Duodenal mucosa (tissue), 2 donors: ENCODE measurements at regions not wholly inside any gene's neighbourhood (a gene's known extent, or its start where the extent isn't known, plus 50 kb on each side); places are given as distances from the start of the nearest gene placed in this dataset.

Experiments
- H3K27ac ChIP-seq: one replicate; pipeline ENCODE4 v1.7.0; 2013; ENCODE audit warnings: low read depth, low read length
- H3K27me3 ChIP-seq, 2 donors: one replicate each; pipeline ENCODE4 v1.7.0; 2013; ENCODE audit warnings: low read length in 2 of 2, control low read depth in 1 of 2; ENCODE audit not compliant: insufficient read depth in 2 of 2, control insufficient read depth in 1 of 2
- H3K36me3 ChIP-seq, 2 donors: one replicate each; pipeline ENCODE4 v1.7.0; 2013; ENCODE audit warnings: low read length in 2 of 2, control low read depth in 1 of 2; ENCODE audit not compliant: insufficient read depth in 2 of 2, control insufficient read depth in 1 of 2
- H3K4me1 ChIP-seq, 2 donors: one replicate each; pipeline ENCODE4 v1.7.0; 2013; ENCODE audit warnings: low read length in 2 of 2, control low read depth in 1 of 2; ENCODE audit not compliant: insufficient read depth in 2 of 2, control insufficient read depth in 1 of 2
- H3K4me3 ChIP-seq, 2 donors: one replicate each; pipeline ENCODE4 v1.7.0; 2013; ENCODE audit warnings: low read length in 2 of 2, low read depth in 1 of 2
- H3K9ac ChIP-seq, 2 donors: one replicate each; pipeline ENCODE4 v1.7.0; 2013; ENCODE audit warnings: low read length in 2 of 2, low read depth in 1 of 2
- H3K9me3 ChIP-seq, 2 donors: one replicate each; pipeline ENCODE4 v1.7.0; 2013; ENCODE audit warnings: low read length in 2 of 2, control low read depth in 1 of 2; ENCODE audit not compliant: control insufficient read depth in 1 of 2

DNA sequence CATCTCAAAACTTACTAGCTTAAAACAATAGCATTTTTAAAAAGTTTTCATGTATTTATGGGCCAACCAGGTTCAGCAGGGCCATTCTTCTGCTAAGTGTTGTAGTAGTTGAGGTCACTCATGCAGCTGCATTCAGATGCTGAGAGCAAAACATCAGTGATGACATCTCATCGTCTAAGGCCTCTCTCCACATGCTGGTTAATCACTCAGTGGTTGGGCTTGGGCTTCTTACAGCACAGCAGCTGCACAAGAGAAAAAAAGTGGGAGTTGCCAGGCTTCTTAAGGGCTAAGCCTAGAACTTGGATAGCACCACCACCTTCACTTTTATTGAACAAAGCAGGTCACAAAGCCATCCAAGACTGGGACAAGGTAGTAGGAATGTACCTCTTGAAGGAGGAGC lies 190.3 kb downstream of the IRS1 start:
- no peaks in the 10 kb centered on the region for H3K9me3 ChIP-seq
- no peak overlapping the region for H3K9ac ChIP-seq
- H3K4me3 ChIP-seq = no peak overlapping the region
- no peaks in the 10 kb centered on the region for H3K4me1 ChIP-seq
- no peaks in the 10 kb centered on the region for H3K27me3 ChIP-seq
- no peak overlapping the region for H3K27ac ChIP-seq
- H3K36me3 ChIP-seq = no peaks in the 10 kb centered on the region

DNA sequence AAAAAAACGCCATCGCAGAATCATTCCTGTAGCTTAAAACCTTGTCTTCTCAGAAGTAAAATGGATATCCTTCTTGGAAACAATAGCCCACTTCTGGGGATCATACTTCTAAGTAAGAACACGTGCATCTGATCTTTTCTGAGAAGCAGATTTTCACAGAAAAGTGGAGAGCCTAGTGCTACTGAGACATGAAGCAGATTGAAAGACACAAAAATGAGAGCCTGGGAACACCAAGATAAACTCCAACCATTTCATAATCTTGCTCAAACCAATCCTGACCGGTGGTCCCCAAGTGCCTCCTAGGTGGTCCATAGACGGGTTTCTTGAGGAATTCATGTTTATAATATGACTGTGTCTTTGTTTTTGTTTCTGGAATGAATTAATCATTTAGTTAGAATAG lies 191.2 kb downstream of the IRS1 start:
- Histone ChIP-seq H3K4me1 (no peaks in the 10 kb centered on the region), H3K9ac (no peak overlapping the region), H3K4me3 (no peak overlapping the region), H3K27me3 (no peaks in the 10 kb centered on the region), H3K9me3 (no peaks in the 10 kb centered on the region), H3K27ac (no peak overlapping the region), H3K36me3 (no peaks in the 10 kb centered on the region)

DNA sequence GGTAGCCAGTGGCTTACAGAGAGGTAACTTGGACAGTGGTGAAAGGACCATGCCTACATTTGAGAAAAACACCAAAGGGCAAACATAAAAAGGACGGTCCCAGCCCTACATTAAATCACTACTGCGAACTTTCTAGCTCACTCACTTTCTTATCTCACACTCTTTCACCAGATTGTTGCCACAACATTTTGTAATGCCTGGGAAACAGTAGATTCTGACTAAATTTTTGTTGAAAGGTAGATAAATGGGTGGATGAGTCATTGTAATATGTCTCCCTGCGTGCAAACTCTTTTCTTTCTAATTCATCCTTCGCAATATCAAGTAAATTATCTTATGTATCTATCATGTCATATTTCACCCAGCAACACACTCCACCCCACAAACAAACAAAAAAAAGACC lies 192.2 kb downstream of the IRS1 start:
- Histone ChIP-seq H3K9ac (no peak overlapping the region), H3K27ac (no peak overlapping the region), H3K9me3 (no peaks in the 10 kb centered on the region), H3K4me3 (no peak overlapping the region), H3K4me1 (no peaks in the 10 kb centered on the region), H3K36me3 (no peaks in the 10 kb centered on the region), H3K27me3 (no peaks in the 10 kb centered on the region)

DNA sequence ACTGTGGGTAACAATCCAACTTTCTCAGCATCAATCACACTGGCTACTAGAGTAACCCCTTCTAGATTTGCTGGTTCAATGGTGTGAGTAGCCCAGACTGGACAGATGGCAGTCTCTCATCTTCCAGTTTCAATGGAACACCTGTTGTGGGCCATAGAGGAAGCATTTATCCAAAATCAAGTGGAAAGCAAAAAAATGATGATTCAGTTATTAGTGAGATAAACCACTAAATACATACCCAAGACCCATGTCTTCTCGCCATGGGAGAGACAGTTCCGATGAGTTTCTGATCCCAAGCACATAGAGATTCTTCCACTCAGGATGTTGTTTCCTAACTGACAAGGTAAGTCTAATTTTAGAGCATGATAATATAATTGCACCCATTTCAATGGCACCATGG lies 194.0 kb downstream of the IRS1 start:
- no peaks in the 10 kb centered on the region for H3K9me3 ChIP-seq
- no peak overlapping the region for H3K4me3 ChIP-seq
- H3K27ac ChIP-seq = no peak overlapping the region
- H3K27me3 ChIP-seq = no peaks in the 10 kb centered on the region
- H3K4me1 ChIP-seq = no peaks in the 10 kb centered on the region
- no peaks in the 10 kb centered on the region for H3K36me3 ChIP-seq
- H3K9ac ChIP-seq = no peak overlapping the region

DNA sequence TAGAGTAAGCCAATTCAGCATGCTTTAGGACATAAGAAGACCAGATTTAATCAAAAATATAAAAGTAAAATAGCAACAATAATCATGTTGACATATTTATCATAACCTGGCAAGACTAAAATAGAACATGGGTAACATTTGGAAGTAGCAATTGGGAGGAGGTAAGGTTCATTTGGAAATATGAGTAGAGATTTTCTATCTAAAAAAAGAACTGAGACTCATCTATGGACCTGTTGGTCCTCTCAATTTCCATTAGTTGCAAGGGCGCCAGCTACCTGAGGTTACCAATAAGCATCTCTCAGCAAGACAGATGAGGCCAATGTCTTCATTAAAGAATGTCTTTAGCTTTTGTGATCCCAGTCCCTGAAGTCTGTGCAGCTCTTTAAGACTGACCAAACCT lies 196.0 kb downstream of the IRS1 start:
- Histone ChIP-seq H3K9me3 (no peaks in the 10 kb centered on the region), H3K9ac (no peak overlapping the region), H3K27me3 (no peaks in the 10 kb centered on the region), H3K4me1 (no peaks in the 10 kb centered on the region), H3K4me3 (no peak overlapping the region), H3K36me3 (no peaks in the 10 kb centered on the region), H3K27ac (no peak overlapping the region)

DNA sequence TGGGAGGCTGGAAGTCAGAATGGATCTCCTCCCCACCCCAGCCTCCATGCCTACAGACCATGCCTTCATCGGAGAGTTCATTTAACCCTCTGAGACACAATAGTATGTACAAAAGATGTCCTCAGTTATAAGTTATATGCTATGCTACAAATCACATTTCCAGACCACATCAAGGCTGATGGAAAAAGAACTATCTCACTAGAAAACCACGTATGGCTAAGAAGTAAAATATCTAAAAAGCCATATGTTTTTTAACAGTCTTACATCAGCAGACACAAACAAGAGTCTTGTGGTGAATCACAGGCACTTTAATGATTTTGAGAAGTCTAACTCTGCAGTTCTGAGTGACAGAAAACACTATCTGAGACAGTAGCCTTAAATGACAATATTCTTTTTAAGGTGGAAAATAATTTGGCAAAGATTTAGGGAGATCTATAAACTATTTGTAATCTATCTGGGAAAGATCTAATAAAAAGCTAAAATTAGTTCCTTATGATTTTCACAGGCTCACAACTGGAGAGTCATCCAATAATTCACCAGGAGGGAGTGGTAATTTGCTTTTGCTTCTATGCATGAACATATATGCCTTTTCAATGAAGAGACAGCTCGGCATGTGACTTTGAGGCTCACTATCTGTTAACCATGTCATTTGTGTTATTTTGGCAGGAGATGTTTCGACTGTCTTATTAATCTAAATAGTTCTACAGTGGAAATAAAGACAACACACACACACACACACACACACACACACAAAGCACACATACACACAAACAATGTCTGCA lies 197.5 kb downstream of the IRS1 start:
- Histone ChIP-seq H3K27ac (no peak overlapping the region), H3K9me3 (no peaks in the 10 kb centered on the region), H3K4me3 (no peak overlapping the region), H3K36me3 (no peaks in the 10 kb centered on the region), H3K4me1 (no peaks in the 10 kb centered on the region), H3K9ac (no peak overlapping the region), H3K27me3 (no peaks in the 10 kb centered on the region)

DNA sequence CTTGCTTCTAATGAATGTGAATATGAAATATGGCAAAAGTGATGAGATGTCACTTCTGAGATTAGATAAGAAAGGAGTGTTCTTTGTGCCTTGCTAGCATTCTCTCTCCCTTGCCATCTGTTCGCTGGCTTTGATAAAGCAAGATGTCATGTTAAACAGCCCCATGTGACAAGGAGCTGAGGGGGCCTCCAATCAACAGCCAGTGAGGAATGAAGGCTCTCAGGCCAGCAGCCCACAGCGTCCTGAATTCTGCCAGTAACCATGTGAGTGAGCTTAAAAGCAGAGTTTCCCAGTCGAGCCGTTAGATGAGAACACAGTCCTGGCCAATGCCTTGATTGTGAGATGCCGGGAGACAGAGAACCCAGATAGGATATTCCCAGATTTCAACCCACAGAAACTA lies 198.8 kb downstream of the IRS1 start:
- Histone ChIP-seq H3K9me3 (no peaks in the 10 kb centered on the region), H3K4me3 (no peak overlapping the region), H3K4me1 (no peaks in the 10 kb centered on the region), H3K9ac (no peak overlapping the region), H3K27me3 (no peaks in the 10 kb centered on the region), H3K36me3 (no peaks in the 10 kb centered on the region), H3K27ac (no peak overlapping the region)

DNA sequence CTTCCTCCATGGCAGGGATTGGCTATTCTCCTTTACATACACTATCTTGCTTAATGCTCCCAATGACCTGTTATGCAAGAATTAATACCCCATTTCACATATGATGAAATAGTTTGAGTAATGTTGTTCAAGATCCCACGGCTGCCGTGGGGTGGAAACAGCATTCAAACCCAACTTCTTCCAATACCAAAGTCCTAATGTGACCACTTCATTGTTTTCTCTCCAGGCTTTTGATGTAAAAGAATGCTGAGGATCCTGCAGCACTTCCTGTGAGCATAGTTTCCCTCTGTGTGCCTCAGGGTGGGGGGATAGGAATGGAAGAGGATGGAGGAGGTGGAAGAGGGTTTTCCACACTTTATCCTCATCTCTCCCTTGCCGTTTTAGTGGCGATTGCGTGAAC lies 199.4 kb downstream of the IRS1 start:
- no peak overlapping the region for H3K27ac ChIP-seq
- H3K4me1 ChIP-seq = no peaks in the 10 kb centered on the region

DNA sequence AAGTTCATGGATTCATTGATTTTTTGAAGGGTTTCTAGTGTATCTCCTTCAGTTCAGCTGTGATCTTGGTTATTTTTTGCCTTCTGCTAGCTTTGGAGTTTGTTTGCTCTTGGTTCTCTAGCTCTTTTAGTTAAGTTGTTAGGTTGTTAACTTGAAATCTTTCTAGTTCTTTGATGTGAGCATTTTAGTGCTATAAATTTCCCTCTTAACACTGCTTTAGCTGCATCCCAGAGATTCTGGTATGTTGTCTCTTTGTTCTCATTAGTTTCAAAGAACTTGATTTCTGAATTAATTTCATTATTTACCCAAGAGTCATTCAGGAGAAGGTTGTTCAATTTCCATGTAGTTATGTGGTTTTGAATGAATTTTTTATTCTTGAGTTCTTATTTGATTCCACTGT lies 210.6 kb downstream of the IRS1 start:
- no peaks in the 10 kb centered on the region for H3K4me1 ChIP-seq
- H3K27ac ChIP-seq = no peak overlapping the region
- no peak overlapping the region for H3K9ac ChIP-seq
- no peak overlapping the region for H3K4me3 ChIP-seq
- no peaks in the 10 kb centered on the region for H3K27me3 ChIP-seq
- no peaks in the 10 kb centered on the region for H3K36me3 ChIP-seq
- H3K9me3 ChIP-seq = no peaks in the 10 kb centered on the region

More for the DNA sequence above, 199.4 kb downstream of the IRS1 start:
- Histone ChIP-seq H3K9ac (no peak overlapping the region), H3K9me3 (no peaks in the 10 kb centered on the region), H3K27me3 (no peaks in the 10 kb centered on the region), H3K4me3 (no peak overlapping the region), H3K36me3 (no peaks in the 10 kb centered on the region)

DNA sequence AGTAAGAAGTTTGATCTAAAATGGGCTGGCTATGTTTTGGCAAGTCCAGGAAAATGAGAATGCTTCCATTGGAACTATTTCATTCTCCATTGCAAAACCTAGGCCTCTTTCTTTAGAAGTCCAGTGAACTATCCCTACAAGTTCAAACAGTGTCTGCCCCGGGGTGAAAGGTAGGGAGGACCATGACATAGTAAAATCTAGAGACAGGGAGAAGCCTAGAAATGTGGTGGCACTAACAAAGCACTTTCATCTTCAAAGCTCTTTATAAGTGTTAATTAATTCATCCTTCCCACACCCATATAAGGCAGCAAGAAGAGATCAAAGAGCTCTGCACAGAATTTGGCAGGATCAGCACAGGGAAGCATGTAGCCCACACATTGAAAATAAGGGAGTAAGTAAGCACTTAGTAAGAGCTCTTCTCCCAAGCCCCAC lies 214.5 kb downstream of the IRS1 start:
- H3K36me3 ChIP-seq = no peaks in the 10 kb centered on the region
- H3K4me1 ChIP-seq = peaks cover 6 to 11% of the 10 kb centered on the region in 2 donors
- no peaks in the 10 kb centered on the region for H3K9me3 ChIP-seq
- H3K9ac ChIP-seq = no peak overlapping the region
- no peaks in the 10 kb centered on the region for H3K27me3 ChIP-seq
- H3K4me3 ChIP-seq = no peak overlapping the region
- H3K27ac ChIP-seq = no peak overlapping the region
